ENCODE measurements at regions not wholly inside any gene's neighbourhood (a gene's known extent, or its start where the extent isn't known, plus 50 kb on each side); places are given as distances from the start of the nearest gene placed in this dataset.

DNA sequence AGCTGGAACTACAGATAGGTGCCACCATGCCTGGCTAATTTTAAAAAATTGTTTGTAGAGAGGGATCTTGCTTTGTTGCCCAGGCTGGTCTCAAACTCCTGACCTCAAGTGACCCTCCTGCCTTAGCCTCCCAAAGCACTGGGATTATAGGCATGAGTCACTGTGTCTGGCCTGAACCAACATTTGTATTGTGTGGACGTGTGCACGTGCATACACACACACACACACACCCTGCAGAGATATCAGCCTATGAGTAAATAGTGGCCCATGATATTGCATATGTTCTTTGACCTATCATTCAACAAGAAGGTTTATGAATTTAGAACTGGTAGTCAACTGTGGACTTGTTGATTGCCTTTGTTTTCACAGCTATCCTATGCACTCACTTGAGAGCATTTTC is 161.6 kb downstream of the BAMBI start:
- no peak overlapping the region for H3K27ac ChIP-seq
- DNase-seq = no peak
- no peaks in the 10 kb centered on the region for H3K27me3 ChIP-seq (ENCODE audit: insufficient read depth, low read depth, severe bottlenecking)
- TF ChIP-seq, protein P1, sequence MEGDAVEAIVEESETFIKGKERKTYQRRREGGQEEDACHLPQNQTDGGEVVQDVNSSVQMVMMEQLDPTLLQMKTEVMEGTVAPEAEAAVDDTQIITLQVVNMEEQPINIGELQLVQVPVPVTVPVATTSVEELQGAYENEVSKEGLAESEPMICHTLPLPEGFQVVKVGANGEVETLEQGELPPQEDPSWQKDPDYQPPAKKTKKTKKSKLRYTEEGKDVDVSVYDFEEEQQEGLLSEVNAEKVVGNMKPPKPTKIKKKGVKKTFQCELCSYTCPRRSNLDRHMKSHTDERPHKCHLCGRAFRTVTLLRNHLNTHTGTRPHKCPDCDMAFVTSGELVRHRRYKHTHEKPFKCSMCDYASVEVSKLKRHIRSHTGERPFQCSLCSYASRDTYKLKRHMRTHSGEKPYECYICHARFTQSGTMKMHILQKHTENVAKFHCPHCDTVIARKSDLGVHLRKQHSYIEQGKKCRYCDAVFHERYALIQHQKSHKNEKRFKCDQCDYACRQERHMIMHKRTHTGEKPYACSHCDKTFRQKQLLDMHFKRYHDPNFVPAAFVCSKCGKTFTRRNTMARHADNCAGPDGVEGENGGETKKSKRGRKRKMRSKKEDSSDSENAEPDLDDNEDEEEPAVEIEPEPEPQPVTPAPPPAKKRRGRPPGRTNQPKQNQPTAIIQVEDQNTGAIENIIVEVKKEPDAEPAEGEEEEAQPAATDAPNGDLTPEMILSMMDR (IDR thresholded peaks at IDR 0.05; ENCODE audit: low read depth, low read length) = no peak
- H3K36me3 ChIP-seq = no peaks in the 10 kb centered on the region
- H3K9me3 ChIP-seq (ENCODE audit: severe bottlenecking) = no peaks in the 10 kb centered on the region
- H3K4me3 ChIP-seq (ENCODE audit: low read depth, low read length) = no peak overlapping the region

DNA sequence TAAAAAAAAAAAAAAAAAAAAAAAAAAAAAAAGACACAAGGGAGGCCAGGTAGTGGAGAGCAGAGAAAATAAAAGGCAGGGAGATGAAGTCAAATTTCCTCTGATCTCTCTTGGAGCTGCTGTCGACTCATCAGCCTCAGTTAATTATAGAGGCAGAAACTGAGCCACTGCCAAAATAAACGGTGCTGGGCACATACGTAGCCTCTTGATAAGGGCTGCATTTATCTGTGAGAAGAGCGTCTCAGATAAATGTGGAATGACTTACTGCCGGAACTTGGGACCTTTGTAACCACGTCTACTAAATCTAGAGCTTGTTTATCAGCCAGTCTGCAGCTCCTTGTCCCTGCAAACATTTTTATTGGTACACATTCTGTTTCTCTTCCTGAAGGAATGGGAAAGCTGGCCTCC is 162.3 kb downstream of the BAMBI start:
- TF ChIP-seq, protein P1 (IDR thresholded peaks at IDR 0.05; ENCODE audit: low read depth, low read length) = no peak
- DNase-seq = no peak
- Histone ChIP-seq H3K36me3 (no peaks in the 10 kb centered on the region), H3K9me3 (ENCODE audit: severe bottlenecking) (no peaks in the 10 kb centered on the region), H3K27me3 (ENCODE audit: insufficient read depth, low read depth, severe bottlenecking) (no peaks in the 10 kb centered on the region), H3K4me3 (ENCODE audit: low read depth, low read length) (no peak overlapping the region), H3K27ac (no peak overlapping the region)

DNA sequence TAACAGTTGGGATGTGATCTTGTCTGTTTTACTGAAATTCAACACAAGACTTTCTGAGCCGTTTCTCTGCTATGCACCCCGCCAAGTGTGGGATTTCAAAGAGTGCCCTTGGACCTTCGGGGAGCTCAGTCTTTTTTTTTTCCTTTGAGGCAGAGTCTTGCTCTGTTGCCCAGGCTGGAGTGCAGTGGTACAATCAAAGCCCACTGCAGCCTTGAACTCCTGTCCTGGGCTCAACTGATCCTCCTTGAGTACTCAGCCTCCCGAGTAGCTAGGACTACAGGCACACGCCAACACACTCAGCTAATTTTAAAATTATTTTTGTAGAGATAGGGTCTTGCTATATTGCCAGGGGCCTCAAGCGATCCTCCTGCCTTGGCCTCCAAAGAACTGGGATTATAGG is 162.9 kb downstream of the BAMBI start:
- Histone ChIP-seq H3K4me3 (ENCODE audit: low read depth, low read length) (no peak overlapping the region), H3K27me3 (ENCODE audit: insufficient read depth, low read depth, severe bottlenecking) (no peaks in the 10 kb centered on the region), H3K27ac (no peak overlapping the region), H3K36me3 (no peaks in the 10 kb centered on the region), H3K9me3 (ENCODE audit: severe bottlenecking) (no peaks in the 10 kb centered on the region)
- no peak for DNase-seq
- TF ChIP-seq, protein P1 (IDR thresholded peaks at IDR 0.05; ENCODE audit: low read depth, low read length) = no peak

DNA sequence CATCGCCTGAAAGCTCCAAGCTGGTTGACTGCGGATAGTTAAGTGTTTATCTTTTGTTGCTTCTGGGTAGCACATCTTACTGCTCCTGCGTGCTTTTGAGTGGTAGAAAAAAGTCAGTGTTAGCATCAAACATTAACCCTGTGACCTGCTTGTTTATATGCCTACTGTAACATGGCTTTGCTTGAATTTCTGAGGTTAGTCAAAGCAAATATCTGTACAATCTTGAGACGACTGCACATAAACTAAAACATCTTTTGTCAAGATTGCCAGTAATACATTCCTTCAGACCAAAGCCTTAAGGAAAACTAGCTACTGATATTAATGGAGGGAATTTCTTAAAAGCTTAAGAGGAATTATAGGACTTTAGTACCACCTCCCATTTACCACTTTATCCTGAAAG is 163.7 kb downstream of the BAMBI start:
- Histone ChIP-seq H3K9me3 (ENCODE audit: severe bottlenecking) (no peaks in the 10 kb centered on the region), H3K27ac (no peak overlapping the region), H3K4me3 (ENCODE audit: low read depth, low read length) (no peak overlapping the region), H3K36me3 (no peaks in the 10 kb centered on the region), H3K27me3 (ENCODE audit: insufficient read depth, low read depth, severe bottlenecking) (no peaks in the 10 kb centered on the region)
- TF ChIP-seq, protein P1 (IDR thresholded peaks at IDR 0.05; ENCODE audit: low read depth, low read length) = no peak
- no peak for DNase-seq

DNA sequence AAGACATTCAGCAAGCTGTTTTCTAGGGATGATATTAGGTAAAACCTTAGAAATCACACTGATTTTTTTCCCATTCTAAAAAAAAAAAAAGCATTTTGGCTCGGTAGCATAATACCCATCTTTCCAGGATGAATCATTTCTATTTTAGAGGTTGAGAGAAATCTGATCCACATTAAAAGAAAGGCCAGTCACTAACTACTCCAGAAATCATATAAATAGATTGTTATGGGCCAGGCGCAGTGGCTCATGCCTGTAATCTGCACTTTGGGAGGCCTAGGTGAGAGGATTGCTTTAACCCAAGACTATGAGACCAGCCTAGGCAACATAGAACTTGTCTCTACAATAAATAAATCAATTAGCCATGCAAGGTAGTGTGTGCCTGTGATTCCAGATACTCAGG is 164.3 kb downstream of the BAMBI start:
- no peaks in the 10 kb centered on the region for H3K36me3 ChIP-seq
- DNase-seq = no peak
- TF ChIP-seq, protein P1 (IDR thresholded peaks at IDR 0.05; ENCODE audit: low read depth, low read length) = no peak
- H3K27ac ChIP-seq = no peak overlapping the region
- no peaks in the 10 kb centered on the region for H3K27me3 ChIP-seq (ENCODE audit: insufficient read depth, low read depth, severe bottlenecking)
- no peaks in the 10 kb centered on the region for H3K9me3 ChIP-seq (ENCODE audit: severe bottlenecking)
- no peak overlapping the region for H3K4me3 ChIP-seq (ENCODE audit: low read depth, low read length)

DNA sequence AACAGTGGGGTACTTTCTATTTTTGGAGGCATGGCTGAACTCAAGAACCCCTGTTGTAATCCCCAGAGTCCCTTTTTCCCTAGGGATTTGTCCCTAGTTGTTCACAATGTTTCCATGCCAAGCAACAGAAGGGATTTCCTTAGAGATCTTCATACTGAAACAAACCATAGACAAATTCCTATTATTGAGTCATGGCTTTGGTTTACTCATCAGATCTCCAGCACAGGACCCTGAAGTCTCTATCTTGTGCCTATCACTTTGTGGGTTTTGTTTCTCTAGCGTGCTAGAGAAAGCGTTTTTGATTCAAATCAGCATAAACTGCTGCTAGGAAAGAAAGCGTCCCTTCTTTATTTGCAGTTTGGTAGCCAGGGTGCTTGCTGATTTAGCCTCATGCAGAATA is 165.0 kb downstream of the BAMBI start:
- no peaks in the 10 kb centered on the region for H3K27me3 ChIP-seq (ENCODE audit: insufficient read depth, low read depth, severe bottlenecking)
- TF ChIP-seq, protein P1 (IDR thresholded peaks at IDR 0.05; ENCODE audit: low read depth, low read length) = no peak
- no peak overlapping the region for H3K4me3 ChIP-seq (ENCODE audit: low read depth, low read length)
- no peak overlapping the region for H3K27ac ChIP-seq
- H3K36me3 ChIP-seq = no peaks in the 10 kb centered on the region
- H3K9me3 ChIP-seq (ENCODE audit: severe bottlenecking) = no peaks in the 10 kb centered on the region
- DNase-seq = no peak

All from WERI-Rb-1 (cell line).